Loucy (cell line): ENCODE measurements at regions not wholly inside any gene's neighbourhood (a gene's known extent, or its start where the extent isn't known, plus 50 kb on each side); places are given as distances from the start of the nearest gene placed in this dataset.

ENCODE experiments used
- H2AFZ ChIP-seq: fragments of 200-600 bp; sonication (generic); 2 replicates; pipeline ENCODE4 v1.6.0; 2016; ENCODE audit warnings: antibody characterized with exemption, mild to moderate bottlenecking, low read length, moderate library complexity
- H3F3A ChIP-seq: fragments of 200-600 bp; 2 replicates; pipeline ENCODE4 v1.6.0; 2016; ENCODE audit warnings: antibody characterized with exemption, low read depth, mild to moderate bottlenecking
- H3K27me3 ChIP-seq: fragments of 200-600 bp; sonication (generic); 2 replicates; pipeline ENCODE4 v1.6.1; 2014; ENCODE audit warnings: low read length, mild to moderate bottlenecking; ENCODE audit not compliant: insufficient read depth, poor library complexity, severe bottlenecking
- H3K36me3 ChIP-seq: fragments of 200-600 bp; sonication (generic); 2 replicates; pipeline ENCODE4 v1.6.1; 2016; ENCODE audit warnings: low read length; ENCODE audit not compliant: insufficient read depth
- H3K4me1 ChIP-seq: fragments of 200-600 bp; sonication (generic); 2 replicates; pipeline ENCODE4 v1.5.1; 2014; ENCODE audit warnings: low read length, mild to moderate bottlenecking; ENCODE audit not compliant: insufficient read depth, poor library complexity, severe bottlenecking
- H3K4me2 ChIP-seq: fragments of 200-600 bp; sonication (generic); 2 replicates; pipeline ENCODE4 v1.6.0; 2014; ENCODE audit warnings: antibody characterized with exemption, low read length, low read depth, mild to moderate bottlenecking; ENCODE audit not compliant: poor library complexity, severe bottlenecking
- H3K4me3 ChIP-seq: fragments of 200-600 bp; sonication (generic); 2 replicates; pipeline ENCODE4 v1.5.1; 2014; ENCODE audit warnings: low read length, mild to moderate bottlenecking, mixed read lengths; ENCODE audit not compliant: poor library complexity, severe bottlenecking
- H3K79me2 ChIP-seq: fragments of 200-600 bp; sonication (generic); 2 replicates; pipeline ENCODE4 v1.6.1; 2014; ENCODE audit warnings: low read length; ENCODE audit not compliant: insufficient read depth
- H3K9ac ChIP-seq: fragments of 200-600 bp; sonication (generic); 2 replicates; pipeline ENCODE4 v1.6.0; 2014; ENCODE audit warnings: mild to moderate bottlenecking, low read depth, low read length, moderate library complexity; ENCODE audit not compliant: poor library complexity, severe bottlenecking
- H3K9me2 ChIP-seq: fragments of 200-600 bp; sonication (generic); replicated peaks from 2 replicates; pipeline ENCODE4 v1.6.1; 2016; ENCODE audit warnings: low read depth, low read length, mixed read lengths
- H3K9me3 ChIP-seq: fragments of 200-600 bp; sonication (generic); 2 replicates; pipeline ENCODE4 v1.6.1; 2014; ENCODE audit warnings: mild to moderate bottlenecking, antibody characterized with exemption, low read length, low read depth; ENCODE audit not compliant: insufficient read depth
- H4K20me1 ChIP-seq: fragments of 200-600 bp; sonication (generic); 2 replicates; pipeline ENCODE4 v1.6.0; 2014; ENCODE audit warnings: antibody characterized with exemption, low read length, mild to moderate bottlenecking; ENCODE audit not compliant: insufficient read depth, poor library complexity, severe bottlenecking
- CTCF ChIP-seq: fragments of 200-600 bp; sonication (generic); conservative IDR thresholded peaks from 2 replicates; pipeline ENCODE4 v1.5.1; 2014; ENCODE audit warnings: mild to moderate bottlenecking, antibody characterized with exemption, low read length
- EZH2phosphoT487 ChIP-seq: fragments of 200-600 bp; IDR thresholded peaks from 2 replicates; pipeline ENCODE4 v1.6.1; 2018; ENCODE audit warnings: antibody characterized with exemption, mild to moderate bottlenecking, moderate library complexity, borderline replicate concordance

- H3K4me1 ChIP-seq, result no peaks in the 10 kb centered on the region
- no peaks in the 10 kb centered on the region for H3K9me3 ChIP-seq
- H3K9ac ChIP-seq, result no peak overlapping the region
- no peaks in the 10 kb centered on the region for H4K20me1 ChIP-seq
- no peaks in the 10 kb centered on the region for H3K36me3 ChIP-seq
- TF ChIP-seq EZH2phosphoT487, result no peak
- TF ChIP-seq CTCF, result no peak
- H3F3A ChIP-seq, result no peaks in the 10 kb centered on the region
- H3K79me2 ChIP-seq, result no peaks in the 10 kb centered on the region
- no peak overlapping the region for H2AFZ ChIP-seq
- no peak overlapping the region for H3K4me3 ChIP-seq
- no peaks in the 10 kb centered on the region for H3K27me3 ChIP-seq
- H3K4me2 ChIP-seq, result no peak overlapping the region
- no peaks in the 10 kb centered on the region for H3K9me2 ChIP-seq
Observed at GRCh38 chr6:119483908-119484307, 134.3 kb upstream of the MAN1A1 start.

GRCh38 chr6:119482850-119483285, 133.3 kb upstream of the MAN1A1 start:
- no peak overlapping the region for H2AFZ ChIP-seq
- H3K9ac ChIP-seq, result no peak overlapping the region
- no peak overlapping the region for H3K4me2 ChIP-seq
- H3K79me2 ChIP-seq, result no peaks in the 10 kb centered on the region
- H3F3A ChIP-seq, result no peaks in the 10 kb centered on the region
- H4K20me1 ChIP-seq, result no peaks in the 10 kb centered on the region
- H3K9me3 ChIP-seq, result no peaks in the 10 kb centered on the region
- no peaks in the 10 kb centered on the region for H3K4me1 ChIP-seq
- no peak overlapping the region for H3K4me3 ChIP-seq
- no peaks in the 10 kb centered on the region for H3K27me3 ChIP-seq
- no peaks in the 10 kb centered on the region for H3K36me3 ChIP-seq
- no peak for TF ChIP-seq CTCF
- no peak for TF ChIP-seq EZH2phosphoT487
- H3K9me2 ChIP-seq, result no peaks in the 10 kb centered on the region

- TF ChIP-seq CTCF (no peak), EZH2phosphoT487 (no peak)
Observed at GRCh38 chr6:119481976-119482375, 132.4 kb upstream of the MAN1A1 start.

More at GRCh38 chr6:119481976-119482375, 132.4 kb upstream of the MAN1A1 start:
- Histone ChIP-seq H3K9me3 (no peaks in the 10 kb centered on the region), H3K36me3 (no peaks in the 10 kb centered on the region), H3K9me2 (no peaks in the 10 kb centered on the region), H2AFZ (no peak overlapping the region), H3K79me2 (no peaks in the 10 kb centered on the region), H4K20me1 (no peaks in the 10 kb centered on the region), H3K4me2 (no peak overlapping the region), H3K4me1 (no peaks in the 10 kb centered on the region), H3F3A (no peaks in the 10 kb centered on the region), H3K27me3 (no peaks in the 10 kb centered on the region), H3K4me3 (no peak overlapping the region), H3K9ac (no peak overlapping the region)
